ENCODE measurements at regions not wholly inside any gene's neighbourhood (a gene's known extent, or its start where the extent isn't known, plus 50 kb on each side); places are given as distances from the start of the nearest gene placed in this dataset.

DNA sequence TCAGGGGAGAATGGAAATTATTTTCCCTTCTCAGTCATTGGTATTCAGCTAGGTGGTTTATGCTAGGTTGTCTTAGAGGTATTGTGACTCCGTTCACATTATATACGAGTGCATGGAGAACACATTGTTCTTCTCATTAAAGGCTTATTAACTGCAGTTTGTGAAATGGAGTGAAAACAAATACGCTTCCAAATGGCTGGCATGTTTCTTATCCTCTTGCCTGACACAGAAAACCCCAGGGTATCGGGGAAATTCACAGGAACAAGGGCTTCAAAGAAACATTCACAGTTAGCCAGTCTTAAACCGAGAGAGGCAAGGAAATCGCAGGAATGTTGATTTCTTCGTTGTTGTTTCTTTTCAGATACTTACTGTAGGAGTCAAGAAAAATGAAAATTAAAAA is 1047.9 kb upstream of the RBFOX1 start:
- H2AFZ ChIP-seq (ENCODE audit: low read length), result no peak overlapping the region
- H3K9me3 ChIP-seq (ENCODE audit: control insufficient read depth, insufficient read depth, low read depth, low read length), result no peaks in the 10 kb centered on the region
- no peak overlapping the region for H3K4me2 ChIP-seq (ENCODE audit: extremely low read depth, insufficient read depth, low read length)
- no peak for DNase-seq (ENCODE audit: low read depth in 2 of 2)
- H3K27ac ChIP-seq (ENCODE audit: insufficient read depth, low read length), result no peak overlapping the region
- H3K79me2 ChIP-seq (ENCODE audit: control insufficient read depth, insufficient read depth, low read length), result no peaks in the 10 kb centered on the region
- TF ChIP-seq, protein P1, sequence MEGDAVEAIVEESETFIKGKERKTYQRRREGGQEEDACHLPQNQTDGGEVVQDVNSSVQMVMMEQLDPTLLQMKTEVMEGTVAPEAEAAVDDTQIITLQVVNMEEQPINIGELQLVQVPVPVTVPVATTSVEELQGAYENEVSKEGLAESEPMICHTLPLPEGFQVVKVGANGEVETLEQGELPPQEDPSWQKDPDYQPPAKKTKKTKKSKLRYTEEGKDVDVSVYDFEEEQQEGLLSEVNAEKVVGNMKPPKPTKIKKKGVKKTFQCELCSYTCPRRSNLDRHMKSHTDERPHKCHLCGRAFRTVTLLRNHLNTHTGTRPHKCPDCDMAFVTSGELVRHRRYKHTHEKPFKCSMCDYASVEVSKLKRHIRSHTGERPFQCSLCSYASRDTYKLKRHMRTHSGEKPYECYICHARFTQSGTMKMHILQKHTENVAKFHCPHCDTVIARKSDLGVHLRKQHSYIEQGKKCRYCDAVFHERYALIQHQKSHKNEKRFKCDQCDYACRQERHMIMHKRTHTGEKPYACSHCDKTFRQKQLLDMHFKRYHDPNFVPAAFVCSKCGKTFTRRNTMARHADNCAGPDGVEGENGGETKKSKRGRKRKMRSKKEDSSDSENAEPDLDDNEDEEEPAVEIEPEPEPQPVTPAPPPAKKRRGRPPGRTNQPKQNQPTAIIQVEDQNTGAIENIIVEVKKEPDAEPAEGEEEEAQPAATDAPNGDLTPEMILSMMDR (conservative IDR thresholded peaks at IDR 0.05 in 1 of 2, IDR thresholded peaks at IDR 0.05 in 1 of 2; ENCODE audit: low read depth in 1 of 2, low read length in 2 of 2), result no peak
- no peak for TF ChIP-seq EZH2 (IDR thresholded peaks at IDR 0.05; ENCODE audit: low read length, missing control alignments)
- H3K4me3 ChIP-seq (replicated peaks in 1 of 4; ENCODE audit: control extremely low read depth in 1 of 4, insufficient read depth in 1 of 4, low read depth in 3 of 4, low read length in 4 of 4), result no peak overlapping the region
- no peak overlapping the region for H3K9ac ChIP-seq (ENCODE audit: insufficient read depth, low read length)
- H4K20me1 ChIP-seq (ENCODE audit: control insufficient read depth, extremely low read depth, insufficient read depth, low read length), result no peaks in the 10 kb centered on the region
- no peaks in the 10 kb centered on the region for H3K4me1 ChIP-seq (ENCODE audit: control insufficient read depth, extremely low read depth, insufficient read depth, low read length)
- H3K36me3 ChIP-seq (ENCODE audit: control insufficient read depth, insufficient read depth, low read length), result no peaks in the 10 kb centered on the region
- no peaks in the 10 kb centered on the region for H3K27me3 ChIP-seq (ENCODE audit: control insufficient read depth, insufficient read depth, low read length)

DNA sequence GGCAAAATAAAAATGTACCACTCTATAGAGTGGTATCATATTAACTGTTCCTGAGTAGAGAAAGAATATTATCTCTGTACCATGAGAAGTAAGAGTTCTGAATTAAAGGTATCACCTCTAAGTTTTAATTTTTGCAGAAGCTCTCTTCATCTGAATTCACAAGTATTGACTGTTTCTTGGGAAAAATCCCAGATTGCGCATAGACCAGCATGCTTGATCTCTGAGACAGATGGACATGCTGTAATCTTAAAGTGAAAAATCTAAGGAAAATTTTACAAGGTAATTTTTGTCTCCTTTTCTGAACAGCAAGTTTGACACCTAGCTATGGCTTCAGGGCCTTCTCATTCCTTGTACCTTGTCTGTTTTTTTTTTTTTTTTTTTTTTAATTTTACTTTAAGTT is 1050.7 kb upstream of the RBFOX1 start:
- no peaks in the 10 kb centered on the region for H3K27me3 ChIP-seq (ENCODE audit: control insufficient read depth, insufficient read depth, low read length)
- no peak for DNase-seq (ENCODE audit: low read depth in 2 of 2)
- no peaks in the 10 kb centered on the region for H3K9me3 ChIP-seq (ENCODE audit: control insufficient read depth, insufficient read depth, low read depth, low read length)
- H3K4me2 ChIP-seq (ENCODE audit: extremely low read depth, insufficient read depth, low read length), result no peak overlapping the region
- H3K27ac ChIP-seq (ENCODE audit: insufficient read depth, low read length), result no peak overlapping the region
- TF ChIP-seq, protein P1 (conservative IDR thresholded peaks at IDR 0.05 in 1 of 2, IDR thresholded peaks at IDR 0.05 in 1 of 2; ENCODE audit: low read depth in 1 of 2, low read length in 2 of 2), result no peak
- TF ChIP-seq EZH2 (IDR thresholded peaks at IDR 0.05; ENCODE audit: low read length, missing control alignments), result no peak
- no peaks in the 10 kb centered on the region for H4K20me1 ChIP-seq (ENCODE audit: control insufficient read depth, extremely low read depth, insufficient read depth, low read length)
- H3K9ac ChIP-seq (ENCODE audit: insufficient read depth, low read length), result no peak overlapping the region
- no peak overlapping the region for H2AFZ ChIP-seq (ENCODE audit: low read length)
- no peaks in the 10 kb centered on the region for H3K36me3 ChIP-seq (ENCODE audit: control insufficient read depth, insufficient read depth, low read length)
- no peak overlapping the region for H3K4me3 ChIP-seq (replicated peaks in 1 of 4; ENCODE audit: control extremely low read depth in 1 of 4, insufficient read depth in 1 of 4, low read depth in 3 of 4, low read length in 4 of 4)
- H3K79me2 ChIP-seq (ENCODE audit: control insufficient read depth, insufficient read depth, low read length), result no peaks in the 10 kb centered on the region
- H3K4me1 ChIP-seq (ENCODE audit: control insufficient read depth, extremely low read depth, insufficient read depth, low read length), result no peaks in the 10 kb centered on the region

DNA sequence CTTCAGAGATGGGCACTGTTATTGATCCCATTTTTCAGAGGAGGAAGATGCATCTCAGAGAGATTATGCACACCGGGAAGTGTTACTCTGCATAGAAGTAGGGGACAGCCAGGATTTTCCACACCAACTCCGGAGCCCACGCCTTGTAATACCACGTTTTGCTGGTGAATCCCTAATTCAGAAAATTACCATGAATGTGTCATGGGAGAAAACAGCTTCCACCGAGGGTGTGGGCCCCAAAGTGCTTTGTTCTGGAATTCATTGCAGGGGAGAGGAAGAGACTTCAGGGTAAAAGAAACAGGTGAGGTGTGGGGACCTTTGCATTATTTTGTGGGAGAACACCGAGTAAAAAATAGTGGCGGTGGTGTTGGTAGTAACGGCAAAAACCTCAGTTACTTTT is 1051.4 kb upstream of the RBFOX1 start:
- no peak overlapping the region for H3K9ac ChIP-seq (ENCODE audit: insufficient read depth, low read length)
- H3K9me3 ChIP-seq (ENCODE audit: control insufficient read depth, insufficient read depth, low read depth, low read length), result no peaks in the 10 kb centered on the region
- H3K4me3 ChIP-seq (replicated peaks in 1 of 4; ENCODE audit: control extremely low read depth in 1 of 4, insufficient read depth in 1 of 4, low read depth in 3 of 4, low read length in 4 of 4), result no peak overlapping the region
- no peaks in the 10 kb centered on the region for H3K79me2 ChIP-seq (ENCODE audit: control insufficient read depth, insufficient read depth, low read length)
- no peaks in the 10 kb centered on the region for H3K36me3 ChIP-seq (ENCODE audit: control insufficient read depth, insufficient read depth, low read length)
- TF ChIP-seq EZH2 (IDR thresholded peaks at IDR 0.05; ENCODE audit: low read length, missing control alignments), result no peak
- TF ChIP-seq, protein P1 (conservative IDR thresholded peaks at IDR 0.05 in 1 of 2, IDR thresholded peaks at IDR 0.05 in 1 of 2; ENCODE audit: low read depth in 1 of 2, low read length in 2 of 2), result no peak
- H3K4me2 ChIP-seq (ENCODE audit: extremely low read depth, insufficient read depth, low read length), result no peak overlapping the region
- no peak overlapping the region for H2AFZ ChIP-seq (ENCODE audit: low read length)
- no peaks in the 10 kb centered on the region for H3K27me3 ChIP-seq (ENCODE audit: control insufficient read depth, insufficient read depth, low read length)
- DNase-seq (ENCODE audit: low read depth in 2 of 2), result no peak
- H3K4me1 ChIP-seq (ENCODE audit: control insufficient read depth, extremely low read depth, insufficient read depth, low read length), result no peaks in the 10 kb centered on the region
- H3K27ac ChIP-seq (ENCODE audit: insufficient read depth, low read length), result no peak overlapping the region
- no peaks in the 10 kb centered on the region for H4K20me1 ChIP-seq (ENCODE audit: control insufficient read depth, extremely low read depth, insufficient read depth, low read length)

All from fibroblast of lung (primary cell).